OCI-LY7 (cell line): ENCODE measurements at regions not wholly inside any gene's neighbourhood (a gene's known extent, or its start where the extent isn't known, plus 50 kb on each side); places are given as distances from the start of the nearest gene placed in this dataset.

ENCODE experiments used
- BruUV-seq: library from RNA; stranded (reverse); fragments of 400-500 nt; replicated peaks from 2 replicates; lab custom pipeline; 2021; lab: Mats Ljungman, UMichigan
- CTCF ChIA-PET: fragments of 300-600 bp; sonication (Branson Sonifier 250); formaldehyde crosslinking; loops from one replicate; lab custom pipeline; 2022; ENCODE audit warnings: antibody characterized with exemption; ENCODE audit not compliant: unreplicated experiment; lab: Charles Lee
- POLR2A ChIA-PET: fragments of 300-600 bp; sonication (Branson Sonifier 250); formaldehyde crosslinking; loops from one replicate; lab custom pipeline; 2022; ENCODE audit warnings: antibody characterized with exemption; lab: Charles Lee
- DNase-seq: peaks from one replicate; pipeline ENCODE4 v3.0.0-alpha.2; 2015; ENCODE audit warnings: low spot score
- H2AFZ ChIP-seq: fragments of 200-600 bp; sonication (generic), shearing (Covaris generic); 2 replicates; pipeline ENCODE4 v1.6.1; 2014; ENCODE audit warnings: mild to moderate bottlenecking, antibody characterized with exemption, low read length, moderate library complexity
- H3K27ac ChIP-seq: fragments of 200-600 bp; sonication (generic); 2 replicates; pipeline ENCODE4 v1.5.1; 2014; ENCODE audit warnings: mixed run types, low read depth, mild to moderate bottlenecking, moderate library complexity, low read length, inconsistent platforms; ENCODE audit not compliant: poor library complexity, severe bottlenecking
- H3K36me3 ChIP-seq: fragments of 200-600 bp; sonication (generic); 2 replicates; pipeline ENCODE4 v1.6.1; 2014; ENCODE audit warnings: mild to moderate bottlenecking, antibody characterized with exemption, low read length, moderate library complexity, mixed read lengths; ENCODE audit not compliant: insufficient read depth
- H3K4me1 ChIP-seq: fragments of 200-600 bp; sonication (generic); 2 replicates; pipeline ENCODE4 v1.5.1; 2014; ENCODE audit warnings: mild to moderate bottlenecking, low read length; ENCODE audit not compliant: insufficient read depth, poor library complexity, severe bottlenecking
- H3K4me2 ChIP-seq: fragments of 200-600 bp; sonication (generic); 2 replicates; pipeline ENCODE4 v1.6.1; 2014; ENCODE audit warnings: mild to moderate bottlenecking, low read length
- H3K4me3 ChIP-seq: fragments of 200-600 bp; sonication (generic); 2 replicates; pipeline ENCODE4 v1.5.1; 2014; ENCODE audit warnings: mild to moderate bottlenecking, low read depth, low read length; ENCODE audit not compliant: poor library complexity, severe bottlenecking
- H3K79me2 ChIP-seq: fragments of 200-600 bp; sonication (generic); 2 replicates; pipeline ENCODE4 v1.6.1; 2016; ENCODE audit warnings: low read depth, mild to moderate bottlenecking, low read length, moderate library complexity, mixed read lengths; ENCODE audit not compliant: insufficient read depth
- H3K9me2 ChIP-seq: fragments of 200-600 bp; sonication (generic); 2 replicates; pipeline ENCODE4 v1.6.1; 2016; ENCODE audit warnings: mild to moderate bottlenecking, low read length, mixed read lengths; ENCODE audit not compliant: insufficient read depth
- H3K9me3 ChIP-seq: fragments of 200-600 bp; sonication (generic); 2 replicates; pipeline ENCODE4 v1.6.1; 2014; ENCODE audit warnings: mild to moderate bottlenecking, mixed run types, low read length, mixed read lengths
- H4K20me1 ChIP-seq: fragments of 200-600 bp; sonication (generic); 2 replicates; pipeline ENCODE4 v1.6.1; 2014; ENCODE audit warnings: mild to moderate bottlenecking, antibody characterized with exemption, low read length, moderate library complexity, mixed read lengths; ENCODE audit not compliant: insufficient read depth
- EZH2phosphoT487 ChIP-seq: fragments of 200-600 bp; sonication (generic); IDR thresholded peaks from 2 replicates; pipeline ENCODE4 v1.6.1; 2018; ENCODE audit warnings: low read depth, borderline replicate concordance, mild to moderate bottlenecking, mixed run types, antibody characterized with exemption, low read length, moderate library complexity, mixed read lengths
- intact Hi-C: fragments of 100-400 bp; cut with micrococcal nuclease; formaldehyde crosslinking; loops from one replicate; pipeline ENCODE4 v1.10.0; 2022; ENCODE audit not compliant: unreplicated experiment
- TF ChIP-seq, protein P1 (sequence below): fragments of 200-600 bp; sonication (generic); conservative IDR thresholded peaks from 2 replicates; pipeline ENCODE4 v1.5.1; 2014; ENCODE audit warnings: mild to moderate bottlenecking, antibody characterized with exemption, low read length, moderate library complexity, mixed read lengths

DNA sequence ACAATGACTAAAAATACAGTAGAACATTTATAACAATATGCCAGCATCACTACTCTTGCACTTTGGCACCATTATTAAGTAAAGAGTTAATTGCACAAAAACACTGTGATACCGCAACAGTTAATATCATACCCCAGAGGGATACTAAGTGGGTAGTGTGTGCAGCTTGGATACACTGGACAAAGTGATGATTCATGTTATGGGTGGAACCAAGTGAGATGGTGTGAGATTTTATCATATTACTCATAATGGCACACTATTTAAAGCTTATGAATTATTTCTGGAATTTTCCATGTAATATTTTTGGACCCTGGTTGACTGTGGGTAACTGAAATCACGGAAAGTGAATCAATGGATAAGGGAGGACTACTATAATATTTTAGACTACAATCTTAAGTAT lies 265.3 kb downstream of the PCDH18 start:
- Histone ChIP-seq H3K36me3 (no peaks in the 10 kb centered on the region), H2AFZ (no peak overlapping the region), H3K27ac (no peak overlapping the region), H3K79me2 (no peaks in the 10 kb centered on the region), H4K20me1 (no peaks in the 10 kb centered on the region), H3K4me1 (no peaks in the 10 kb centered on the region), H3K4me3 (no peak overlapping the region), H3K9me2 (no peaks in the 10 kb centered on the region), H3K9me3 (no peaks in the 10 kb centered on the region), H3K4me2 (no peak overlapping the region)
- ChIA-PET POLR2A (interaction anchor here (0.6 kb wide), 1 partner anchor 146 kb away, joined by 3 read pairs; no protein-coding TSS in a partner anchor), CTCF (no interaction called here)
- intact Hi-C loops, result no loop called here
- TF ChIP-seq, protein P1, sequence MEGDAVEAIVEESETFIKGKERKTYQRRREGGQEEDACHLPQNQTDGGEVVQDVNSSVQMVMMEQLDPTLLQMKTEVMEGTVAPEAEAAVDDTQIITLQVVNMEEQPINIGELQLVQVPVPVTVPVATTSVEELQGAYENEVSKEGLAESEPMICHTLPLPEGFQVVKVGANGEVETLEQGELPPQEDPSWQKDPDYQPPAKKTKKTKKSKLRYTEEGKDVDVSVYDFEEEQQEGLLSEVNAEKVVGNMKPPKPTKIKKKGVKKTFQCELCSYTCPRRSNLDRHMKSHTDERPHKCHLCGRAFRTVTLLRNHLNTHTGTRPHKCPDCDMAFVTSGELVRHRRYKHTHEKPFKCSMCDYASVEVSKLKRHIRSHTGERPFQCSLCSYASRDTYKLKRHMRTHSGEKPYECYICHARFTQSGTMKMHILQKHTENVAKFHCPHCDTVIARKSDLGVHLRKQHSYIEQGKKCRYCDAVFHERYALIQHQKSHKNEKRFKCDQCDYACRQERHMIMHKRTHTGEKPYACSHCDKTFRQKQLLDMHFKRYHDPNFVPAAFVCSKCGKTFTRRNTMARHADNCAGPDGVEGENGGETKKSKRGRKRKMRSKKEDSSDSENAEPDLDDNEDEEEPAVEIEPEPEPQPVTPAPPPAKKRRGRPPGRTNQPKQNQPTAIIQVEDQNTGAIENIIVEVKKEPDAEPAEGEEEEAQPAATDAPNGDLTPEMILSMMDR, result no peak
- BruUV-seq, result no TSS peak
- no peak for DNase-seq

GRCh38 chr4:137266511-137266910 lies 265.8 kb downstream of the PCDH18 start:
- Histone ChIP-seq H3K27ac (no peak overlapping the region), H3K4me2 (no peak overlapping the region), H4K20me1 (no peaks in the 10 kb centered on the region), H3K4me1 (no peaks in the 10 kb centered on the region), H3K36me3 (no peaks in the 10 kb centered on the region), H3K4me3 (no peak overlapping the region), H3K9me2 (no peaks in the 10 kb centered on the region), H2AFZ (no peak overlapping the region), H3K79me2 (no peaks in the 10 kb centered on the region), H3K9me3 (no peaks in the 10 kb centered on the region)
- intact Hi-C loops, result no loop called here
- no peak for TF ChIP-seq EZH2phosphoT487
- TF ChIP-seq, protein P1, result no peak
- no TSS peak for BruUV-seq
- ChIA-PET CTCF (no interaction called here), POLR2A (interaction anchor here (0.6 kb wide), 1 partner anchor 146 kb away, joined by 3 read pairs; no protein-coding TSS in a partner anchor)
- DNase-seq, result no peak

GRCh38 chr4:137263206-137263605 lies 269.1 kb downstream of the PCDH18 start:
- H3K9me2 ChIP-seq, result no peaks in the 10 kb centered on the region
- ChIA-PET CTCF (no interaction called here), POLR2A (no interaction called here)
- no peak overlapping the region for H3K27ac ChIP-seq
- no peaks in the 10 kb centered on the region for H3K4me1 ChIP-seq
- DNase-seq, result no peak
- no peak overlapping the region for H2AFZ ChIP-seq
- H3K9me3 ChIP-seq, result no peaks in the 10 kb centered on the region
- H3K4me2 ChIP-seq, result no peak overlapping the region
- no peaks in the 10 kb centered on the region for H3K79me2 ChIP-seq
- H4K20me1 ChIP-seq, result no peaks in the 10 kb centered on the region
- no TSS peak for BruUV-seq
- H3K4me3 ChIP-seq, result no peak overlapping the region
- intact Hi-C loops, result no loop called here
- no peaks in the 10 kb centered on the region for H3K36me3 ChIP-seq
- no peak for TF ChIP-seq EZH2phosphoT487
- TF ChIP-seq, protein P1, result no peak
